Pancreas (tissue), 10 donors: ENCODE measurements at regions not wholly inside any gene's neighbourhood (a gene's known extent, or its start where the extent isn't known, plus 50 kb on each side); places are given as distances from the start of the nearest gene placed in this dataset.
"Not testable (repeated sequence)": the region's sequence is repeated elsewhere in the genome, so short reads cannot be mapped to it uniquely, and the experiment has no call there.

ENCODE experiments used
- ATAC-seq, 4 donors: fragments of 200-7000 bp; cut with Tn5 transposase; one replicate each; pipeline versions ENCODE4 v1.8.0 to v1.9.1; 2020; ENCODE audit warnings: mild to moderate bottlenecking in 4 of 4, moderate library complexity in 4 of 4
- DNase-seq, 6 donors: peaks; one replicate each; pipeline ENCODE4 v3.0.0-alpha.2; 2020
- FAIRE-seq: peaks from 2 replicates; lab custom pipeline; 2012; peaks lifted over from hg19 to GRCh38; lab: Jason Lieb, UNC
- H3K27ac ChIP-seq, 4 donors: fragments of 200-600 bp; sonication (generic); 1 replicate in 3 of 4; 2 replicates in 1 of 4; pipeline versions ENCODE4 v1.5.0 to v1.8.0; 2020
- H3K27me3 ChIP-seq, 4 donors: fragments of 200-600 bp; one replicate each; pipeline ENCODE4 v1.8.0; 2021
- H3K36me3 ChIP-seq, 3 donors: fragments of 200-600 bp; sonication (generic) in 1 of 3; one replicate each; pipeline versions ENCODE4 v1.5.0 to v1.8.0; 2020 to 2021
- H3K4me1 ChIP-seq, 3 donors: fragments of 200-600 bp; one replicate each; pipeline ENCODE4 v1.8.0; 2021
- H3K4me3 ChIP-seq, 4 donors: fragments of 200-600 bp; sonication (generic) in 2 of 4; one replicate each; pipeline versions ENCODE4 v1.5.0 to v1.8.0; 2020 to 2021
- H3K9me3 ChIP-seq, 4 donors: fragments of 200-600 bp; one replicate each; pipeline ENCODE4 v1.8.0; 2021
- CTCF ChIP-seq, 4 donors: fragments of 200-600 bp; sonication (generic) in 3 of 4; IDR thresholded peaks; one replicate each; pipeline versions ENCODE4 v1.5.0 to v1.8.0; 2021; ENCODE audit warnings: antibody characterized with exemption in 4 of 4
- WGBS, 2 donors: extraction: QIAGEN DNeasy Blood & Tissue Kit; methylation state at CpG; one replicate each; pipeline ENCODE4 v1.1.7; 2013; 5-methylcytosine and 5-hydroxymethylcytosine counted together
- intact Hi-C, 3 donors: fragments of 100-400 bp; cut with DNase I; formaldehyde crosslinking; loops; one replicate each; pipeline versions ENCODE4 v1.11.1 to v1.14.2; 2022
- donor health status: healthy with polysubstance abuse.
- donor health status: DM: no; HTN: no; CAD: no; lungs with moderate emphysema.
- donor health status: DM: no; HTN: no; CAD: no.
- donor health status: control.
- donor health status: control.
- donor health status: Bipolar disorder and iron deficiency.
- donor health status: DM: yes; HTN: yes; CAD: no.
- donor health status: DM: no; HTN: no; CAD: no.
- donor health status: DM: no; HTN: no; CAD: no.
- donor health status: DM: yes; HTN: yes; CAD: no.

DNA sequence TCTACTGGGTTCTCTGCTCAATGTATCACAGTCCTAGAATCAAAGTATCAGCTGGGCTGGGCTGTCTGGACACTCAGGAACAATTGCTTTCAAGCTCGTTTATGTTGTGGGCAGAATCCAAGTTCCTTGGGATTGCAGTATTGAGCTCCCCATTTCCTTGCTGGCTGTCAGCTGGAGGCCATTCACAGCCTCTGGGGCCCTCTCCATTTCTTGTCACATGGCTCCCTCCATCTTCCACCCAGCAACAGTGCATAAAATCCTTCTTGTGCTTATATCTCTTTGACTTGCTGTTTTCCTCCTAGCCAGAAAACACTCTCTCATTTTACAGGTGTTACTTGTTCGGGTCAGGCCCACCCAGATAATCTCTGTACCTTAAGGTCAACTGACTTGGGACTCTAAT lies 363.5 kb downstream of the IGSF11 start:
- intact Hi-C loops, result no loop called here
- Histone ChIP-seq H3K36me3 (no peaks in the 10 kb centered on the region), H3K4me1 (no peaks in the 10 kb centered on the region), H3K27ac (no peak overlapping the region), H3K4me3 (no peak overlapping the region), H3K27me3 (no peaks in the 10 kb centered on the region), H3K9me3 (no peaks in the 10 kb centered on the region)
- 45 to 47% methylated on average over 2 of the region's 2 CpGs for WGBS, 2 donors
- FAIRE-seq (no peak), ATAC-seq (no peak), DNase-seq (no peak)
- no peak for TF ChIP-seq CTCF (IDR thresholded peaks at IDR 0.05)

- Histone ChIP-seq H3K9me3 (no peaks in the 10 kb centered on the region), H3K27me3 (no peaks in the 10 kb centered on the region), H3K4me3 (no peak overlapping the region), H3K4me1 (no peaks in the 10 kb centered on the region), H3K36me3 (no peaks in the 10 kb centered on the region), H3K27ac (no peak overlapping the region)
- FAIRE-seq (no peak), ATAC-seq (no peak), DNase-seq (no peak)
- WGBS, 2 donors, result 88 to 92% methylated on average over 2 of the region's 2 CpGs
- no peak for TF ChIP-seq CTCF (IDR thresholded peaks at IDR 0.05)
- intact Hi-C loops, result no loop called here
These were observed 359.3 kb downstream of the IGSF11 start for GRCh38 chr3:118675305-118675704.

- H3K27ac ChIP-seq, H3K36me3 ChIP-seq, DNase-seq, H3K9me3 ChIP-seq, H3K27me3 ChIP-seq, H3K4me3 ChIP-seq, ATAC-seq, H3K4me1 ChIP-seq, intact Hi-C loops, FAIRE-seq: not testable (repeated sequence)
These were observed 356.0 kb downstream of the IGSF11 start for GRCh38 chr3:118678663-118679062.

- Histone ChIP-seq H3K4me3 (no peak overlapping the region), H3K27me3 (no peaks in the 10 kb centered on the region), H3K36me3 (no peaks in the 10 kb centered on the region), H3K27ac (no peak overlapping the region), H3K4me1 (no peaks in the 10 kb centered on the region), H3K9me3 (no peaks in the 10 kb centered on the region)
- 53 to 60% methylated on average over 2 of the region's 2 CpGs for WGBS, 2 donors
- no peak for TF ChIP-seq CTCF (IDR thresholded peaks at IDR 0.05)
- intact Hi-C loops, result no loop called here
- DNase-seq (no peak), ATAC-seq (no peak), FAIRE-seq (no peak)
These were observed 351.7 kb downstream of the IGSF11 start for GRCh38 chr3:118682921-118683320.

DNA sequence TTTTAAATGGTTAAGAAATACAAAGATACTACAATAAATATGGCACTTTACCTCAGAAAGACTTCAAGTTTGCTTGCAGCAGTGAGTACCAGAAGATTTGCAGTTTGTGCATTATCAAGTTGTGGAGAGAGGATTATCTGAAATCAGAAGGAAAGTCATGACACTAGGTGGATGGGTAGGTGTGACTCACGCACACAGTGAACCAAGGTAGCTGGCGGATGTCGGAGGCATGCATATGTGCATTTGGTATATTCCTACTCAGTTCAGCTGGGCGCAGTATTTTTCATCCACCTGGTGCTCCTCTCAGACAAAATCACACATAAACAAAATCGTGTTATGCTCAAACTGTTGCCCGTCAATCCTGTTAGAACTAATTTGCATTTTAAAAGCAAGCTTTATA lies 351.0 kb downstream of the IGSF11 start:
- no peak for FAIRE-seq
- no peak for TF ChIP-seq CTCF (IDR thresholded peaks at IDR 0.05)

More for the DNA sequence above, 351.0 kb downstream of the IGSF11 start:
- no peak for ATAC-seq
- H3K36me3 ChIP-seq, result no peaks in the 10 kb centered on the region
- no peak for DNase-seq
- no peaks in the 10 kb centered on the region for H3K4me1 ChIP-seq
- H3K27ac ChIP-seq, result no peak overlapping the region
- H3K9me3 ChIP-seq, result no peaks in the 10 kb centered on the region
- no peaks in the 10 kb centered on the region for H3K27me3 ChIP-seq
- 84 to 87% methylated on average over 6 of the region's 6 CpGs for WGBS, 2 donors
- H3K4me3 ChIP-seq, result no peak overlapping the region
- intact Hi-C loops, result no loop called here
